ENCODE measurements at regions not wholly inside any gene's neighbourhood (a gene's known extent, or its start where the extent isn't known, plus 50 kb on each side); places are given as distances from the start of the nearest gene placed in this dataset.
"Not testable (repeated sequence)": the region's sequence is repeated elsewhere in the genome, so short reads cannot be mapped to it uniquely, and the experiment has no call there.

- CTCF ChIA-PET: no interaction called here
- TF ChIP-seq HDGF (IDR thresholded peaks at IDR 0.05; ENCODE audit: borderline replicate concordance) (no peak), FOXM1 (IDR thresholded peaks at IDR 0.05; ENCODE audit: borderline replicate concordance) (no peak), TARDBP (IDR thresholded peaks at IDR 0.05) (no peak), ZNF384 (IDR thresholded peaks at IDR 0.05) (no peak), BHLHE40 (IDR thresholded peaks at IDR 0.05; ENCODE audit: borderline replicate concordance) (no peak), NFRKB (IDR thresholded peaks at IDR 0.05) (no peak), SP1 (IDR thresholded peaks at IDR 0.05) (no peak), ELF4 (IDR thresholded peaks at IDR 0.05) (no peak), L3MBTL2 (conservative IDR thresholded peaks at IDR 0.05) (no peak), ARNT (IDR thresholded peaks at IDR 0.05) (no peak), FOXA1 (IDR thresholded peaks at IDR 0.05) (no peak), CTBP1 (IDR thresholded peaks at IDR 0.05; ENCODE audit: borderline replicate concordance) (no peak), SUZ12 (IDR thresholded peaks at IDR 0.05) (no peak), LEF1 (IDR thresholded peaks at IDR 0.05; ENCODE audit: borderline replicate concordance) (no peak), FOXK2 (IDR thresholded peaks at IDR 0.05) (no peak)
- TF ChIP-seq, protein P1, sequence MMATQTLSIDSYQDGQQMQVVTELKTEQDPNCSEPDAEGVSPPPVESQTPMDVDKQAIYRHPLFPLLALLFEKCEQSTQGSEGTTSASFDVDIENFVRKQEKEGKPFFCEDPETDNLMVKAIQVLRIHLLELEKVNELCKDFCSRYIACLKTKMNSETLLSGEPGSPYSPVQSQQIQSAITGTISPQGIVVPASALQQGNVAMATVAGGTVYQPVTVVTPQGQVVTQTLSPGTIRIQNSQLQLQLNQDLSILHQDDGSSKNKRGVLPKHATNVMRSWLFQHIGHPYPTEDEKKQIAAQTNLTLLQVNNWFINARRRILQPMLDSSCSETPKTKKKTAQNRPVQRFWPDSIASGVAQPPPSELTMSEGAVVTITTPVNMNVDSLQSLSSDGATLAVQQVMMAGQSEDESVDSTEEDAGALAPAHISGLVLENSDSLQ (IDR thresholded peaks at IDR 0.05): no peak
- POLR2A ChIA-PET: no interaction called here
Measured at GRCh38 chr1:22332424-22332717, 119.3 kb upstream of the ZBTB40 start.

DNA sequence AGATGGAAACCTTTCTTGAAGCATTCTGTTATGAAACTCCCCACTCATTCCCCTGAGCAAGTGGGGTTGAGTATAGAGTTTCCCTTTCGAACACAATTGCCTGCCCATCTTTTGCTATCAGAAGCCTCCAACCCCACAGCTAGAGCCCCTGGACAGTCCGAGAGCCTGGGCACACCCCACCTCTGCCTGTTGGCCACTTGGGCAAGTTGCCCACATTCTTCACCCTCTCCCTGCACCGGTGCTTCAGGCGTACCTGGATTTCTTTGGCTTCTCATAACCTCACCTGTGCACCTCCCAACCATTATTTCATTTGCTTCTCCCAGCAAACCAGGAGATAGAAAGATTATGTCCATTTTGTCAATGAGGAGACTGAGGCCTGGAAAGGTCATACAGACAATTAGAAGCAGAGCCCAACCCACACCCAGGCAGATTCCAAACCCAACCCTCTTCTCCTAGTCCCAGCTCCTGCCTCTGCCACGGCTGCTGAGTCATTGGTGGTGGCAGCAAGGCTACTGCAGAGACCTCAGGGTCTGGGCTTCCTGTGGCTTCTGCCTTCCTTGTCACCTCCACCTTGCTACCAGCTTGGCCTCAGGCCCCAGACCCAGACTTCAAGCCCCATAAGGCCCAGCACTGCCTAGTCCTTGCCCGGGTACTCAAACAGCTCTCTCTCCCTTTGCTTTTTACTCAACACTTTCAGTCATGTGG is 118.7 kb upstream of the ZBTB40 start:
- POLR2A ChIA-PET: no interaction called here

More at GRCh38 chr1:22332424-22332717, 119.3 kb upstream of the ZBTB40 start:
- no peak for DNase-seq (ENCODE audit: extremely low spot score)

DNA sequence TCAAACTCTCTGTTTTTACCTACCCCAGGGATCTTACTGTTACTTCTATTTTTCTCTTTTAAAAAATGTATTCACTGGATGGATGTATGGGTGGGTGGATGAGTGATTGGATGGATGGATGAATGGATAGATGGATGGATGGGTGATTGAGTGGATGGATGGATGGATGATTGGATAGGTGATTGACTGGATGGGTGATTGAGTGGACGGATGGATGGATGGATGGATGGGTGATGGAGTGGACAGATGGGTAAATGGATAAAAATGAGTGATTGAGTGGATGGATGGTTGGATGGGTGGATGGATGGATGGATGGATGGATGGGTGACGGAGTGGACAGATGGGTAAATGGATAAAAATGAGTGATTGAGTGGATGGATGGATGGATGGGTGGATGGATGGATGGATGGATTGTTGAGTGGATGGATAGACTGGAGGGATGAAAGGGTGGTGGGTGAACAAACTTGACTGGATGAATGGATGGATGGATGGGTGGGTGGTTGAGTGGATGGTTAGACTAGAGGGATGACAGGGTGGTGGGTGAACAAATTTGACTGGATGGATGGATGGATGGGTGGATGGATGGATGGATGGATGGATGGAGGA is 118.0 kb upstream of the ZBTB40 start:
- CTCF ChIA-PET: no interaction called here
- DNase-seq (ENCODE audit: extremely low spot score): no peak
- no peak for TF ChIP-seq LEF1 (IDR thresholded peaks at IDR 0.05; ENCODE audit: borderline replicate concordance)
- no peak for TF ChIP-seq HDGF (IDR thresholded peaks at IDR 0.05; ENCODE audit: borderline replicate concordance)
- TF ChIP-seq SUZ12 (IDR thresholded peaks at IDR 0.05): no peak
- TF ChIP-seq, protein P1 (IDR thresholded peaks at IDR 0.05): no peak
- no peak for TF ChIP-seq ARNT (IDR thresholded peaks at IDR 0.05)
- no peak for TF ChIP-seq CTBP1 (IDR thresholded peaks at IDR 0.05; ENCODE audit: borderline replicate concordance)
- TF ChIP-seq ELF4 (IDR thresholded peaks at IDR 0.05): no peak
- TF ChIP-seq BHLHE40 (IDR thresholded peaks at IDR 0.05; ENCODE audit: borderline replicate concordance): no peak
- no peak for TF ChIP-seq TARDBP (IDR thresholded peaks at IDR 0.05)
- TF ChIP-seq FOXK2 (IDR thresholded peaks at IDR 0.05): no peak
- no peak for TF ChIP-seq ZNF384 (IDR thresholded peaks at IDR 0.05)
- no peak for TF ChIP-seq NFRKB (IDR thresholded peaks at IDR 0.05)
- TF ChIP-seq L3MBTL2 (conservative IDR thresholded peaks at IDR 0.05): no peak
- TF ChIP-seq FOXA1 (IDR thresholded peaks at IDR 0.05): no peak
- POLR2A ChIA-PET: no interaction called here

More for the DNA sequence above, 118.7 kb upstream of the ZBTB40 start:
- no peak for DNase-seq (ENCODE audit: extremely low spot score)
- TF ChIP-seq SP1 (IDR thresholded peaks at IDR 0.05) (no peak), HDGF (IDR thresholded peaks at IDR 0.05; ENCODE audit: borderline replicate concordance) (no peak), CTBP1 (IDR thresholded peaks at IDR 0.05; ENCODE audit: borderline replicate concordance) (no peak), TARDBP (IDR thresholded peaks at IDR 0.05) (no peak), FOXM1 (IDR thresholded peaks at IDR 0.05; ENCODE audit: borderline replicate concordance) (no peak), FOXA1 (IDR thresholded peaks at IDR 0.05) (no peak), ARNT (IDR thresholded peaks at IDR 0.05) (no peak), ELF4 (IDR thresholded peaks at IDR 0.05) (no peak), FOXK2 (IDR thresholded peaks at IDR 0.05) (no peak)
- TF ChIP-seq, protein P1 (IDR thresholded peaks at IDR 0.05): no peak
- CTCF ChIA-PET: no interaction called here

DNA sequence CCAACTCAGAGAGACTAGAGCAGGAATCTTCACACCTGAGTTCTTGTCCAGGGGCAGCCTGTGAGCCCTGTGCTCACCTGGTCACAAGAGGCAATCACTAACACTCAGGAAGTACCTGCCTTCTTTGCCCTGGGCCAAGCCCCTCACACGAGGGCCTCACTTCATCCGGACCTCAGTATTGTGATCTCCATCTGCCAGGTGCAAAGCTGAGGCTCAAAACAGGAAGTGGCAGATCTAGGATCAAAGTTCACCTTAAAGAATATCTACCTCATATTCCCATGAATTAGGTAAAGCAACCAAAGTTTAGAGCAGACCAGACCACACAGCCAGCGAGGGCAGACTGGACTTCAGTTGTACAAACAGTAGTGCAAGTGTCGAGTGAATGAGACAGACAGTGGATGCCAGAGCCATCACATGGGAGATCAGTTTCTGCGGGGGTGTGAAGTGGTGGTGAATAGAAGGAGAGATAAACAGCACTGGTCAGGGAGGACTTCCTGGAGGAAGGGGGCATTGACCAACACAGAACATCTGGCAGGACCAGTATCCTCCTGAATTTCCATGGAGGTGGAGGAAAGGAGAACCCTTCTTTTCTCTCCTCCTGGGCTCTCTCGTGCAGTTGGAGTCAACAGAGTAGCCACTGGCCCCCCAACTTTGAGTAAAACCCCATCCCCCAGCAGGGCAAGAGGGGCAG is 116.6 kb upstream of the ZBTB40 start:
- DNase-seq (ENCODE audit: extremely low spot score): no peak
- TF ChIP-seq FOXK2 (IDR thresholded peaks at IDR 0.05) (no peak), SUZ12 (IDR thresholded peaks at IDR 0.05) (no peak), ELF4 (IDR thresholded peaks at IDR 0.05) (no peak), L3MBTL2 (conservative IDR thresholded peaks at IDR 0.05) (no peak), CTBP1 (IDR thresholded peaks at IDR 0.05; ENCODE audit: borderline replicate concordance) (no peak), NFRKB (IDR thresholded peaks at IDR 0.05) (no peak)
- TF ChIP-seq, protein P1 (IDR thresholded peaks at IDR 0.05): no peak
- ChIA-PET CTCF (no interaction called here), POLR2A (no interaction called here)

GRCh38 chr1:22336274-22336673 is 115.4 kb upstream of the ZBTB40 start:
- CTCF ChIA-PET: interaction anchor here (0.7 kb wide), 1 partner anchor 91 kb away, joined by 5 read pairs; no protein-coding TSS in a partner anchor
- POLR2A ChIA-PET; DNase-seq (ENCODE audit: extremely low spot score): not testable (repeated sequence)

DNA sequence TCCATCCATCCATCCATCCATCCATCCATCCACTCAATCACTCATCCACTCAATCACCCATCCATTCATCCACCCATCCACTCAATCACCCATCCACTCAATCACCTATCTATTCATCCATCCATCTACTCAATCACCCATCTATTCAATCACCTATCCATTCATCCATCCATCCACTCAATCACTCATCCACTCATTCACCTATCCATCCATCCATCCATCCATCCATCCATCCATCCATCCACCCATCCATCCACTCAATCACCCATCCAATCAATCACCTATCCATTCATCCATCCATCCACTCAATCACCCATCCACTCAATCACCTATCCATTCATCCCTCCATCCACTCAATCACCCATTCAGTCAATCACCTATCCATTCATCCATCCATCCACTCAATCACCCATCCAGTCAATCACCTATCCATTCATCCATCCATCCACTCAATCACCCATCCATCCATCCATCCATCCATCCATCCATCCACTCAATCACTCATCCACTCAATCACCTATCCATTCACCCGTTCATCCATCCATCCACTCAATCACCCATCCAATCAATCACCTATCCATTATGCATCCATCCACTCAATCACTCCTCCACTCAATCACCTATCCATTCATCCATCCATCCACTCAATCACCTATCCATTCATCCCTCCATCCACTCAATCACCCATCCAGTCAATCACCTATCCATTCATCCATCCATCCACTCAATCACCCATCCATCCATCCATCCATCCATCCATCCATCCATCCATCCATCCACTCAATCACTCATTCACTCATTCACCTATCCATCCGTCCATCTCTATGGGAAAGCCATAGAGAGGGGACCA is 114.7 kb upstream of the ZBTB40 start:
- CTCF ChIA-PET; POLR2A ChIA-PET; DNase-seq (ENCODE audit: extremely low spot score): not testable (repeated sequence)
